ENCODE measurements at regions not wholly inside any gene's neighbourhood (a gene's known extent, or its start where the extent isn't known, plus 50 kb on each side); places are given as distances from the start of the nearest gene placed in this dataset.
"Not testable (repeated sequence)": the region's sequence is repeated elsewhere in the genome, so short reads cannot be mapped to it uniquely, and the experiment has no call there.

- DNase-seq (ENCODE audit: low spot score): peak; percentile 16
Observed at GRCh38 chr4:187668526-187669082, 327.0 kb upstream of the ZFP42 start.

GRCh38 chr4:187671521-187671920 lies 324.1 kb upstream of the ZFP42 start:
- not testable (repeated sequence) for DNase-seq (ENCODE audit: low spot score)

DNA sequence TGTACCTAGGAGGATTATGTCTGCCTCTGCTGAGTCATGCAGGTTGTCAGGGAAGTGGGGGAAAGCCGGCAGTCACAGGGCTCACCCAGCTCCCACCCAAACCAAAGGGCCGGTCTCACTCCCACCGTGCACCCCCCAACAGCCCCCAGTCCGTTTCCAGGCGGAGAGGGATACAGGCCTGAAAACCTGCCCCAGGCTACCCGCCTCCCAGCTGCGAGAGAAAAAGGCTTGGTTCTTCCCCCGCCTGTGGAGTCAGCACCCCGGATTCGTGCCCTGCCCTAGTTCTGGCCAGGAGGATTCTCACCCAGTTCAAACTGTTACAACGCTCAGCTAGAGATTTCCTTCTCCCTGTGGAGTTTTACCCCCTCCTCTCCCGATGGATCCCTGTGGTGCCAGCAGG lies 323.6 kb upstream of the ZFP42 start:
- not testable (repeated sequence) for DNase-seq (ENCODE audit: low spot score)

DNA sequence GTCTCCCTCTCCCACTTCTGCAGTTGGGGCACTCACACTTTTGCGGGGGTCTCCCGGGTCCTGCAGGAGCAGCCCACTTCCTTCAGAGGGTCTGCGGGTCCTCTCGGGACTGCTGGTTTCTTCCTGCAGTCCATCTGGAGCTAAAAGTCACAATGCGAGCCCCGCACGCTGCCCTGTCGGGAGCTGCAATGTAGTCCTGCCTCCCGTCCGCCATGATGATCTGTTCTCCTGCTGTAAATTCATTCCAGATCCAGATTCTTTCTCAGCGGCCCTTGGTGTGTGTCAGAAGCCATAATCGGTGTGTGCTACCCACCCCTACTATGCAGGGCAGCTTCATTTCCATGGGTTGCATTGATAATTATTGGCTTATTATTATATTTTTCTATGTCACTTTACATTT lies 323.0 kb upstream of the ZFP42 start:
- not testable (repeated sequence) for DNase-seq (ENCODE audit: low spot score)

DNA sequence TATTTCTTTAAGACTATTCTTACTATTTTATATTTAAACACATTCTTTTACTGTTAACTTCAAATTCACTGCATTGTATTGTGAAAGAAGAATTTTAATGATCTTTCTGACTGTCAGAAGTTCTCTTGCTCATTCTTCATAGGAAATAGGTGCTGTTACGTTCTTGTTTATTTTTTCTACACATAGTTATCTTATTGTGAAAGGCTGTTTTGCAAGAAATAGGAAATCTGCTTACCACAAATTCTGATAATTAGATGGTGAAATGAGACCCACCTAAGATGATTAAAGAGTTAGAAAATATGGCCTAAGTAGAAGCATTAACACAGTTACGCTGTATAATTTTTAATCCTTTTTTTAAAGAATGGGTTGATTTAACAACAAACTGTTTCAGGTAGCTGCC lies 316.1 kb upstream of the ZFP42 start:
- no peak for DNase-seq (ENCODE audit: low spot score)

DNA sequence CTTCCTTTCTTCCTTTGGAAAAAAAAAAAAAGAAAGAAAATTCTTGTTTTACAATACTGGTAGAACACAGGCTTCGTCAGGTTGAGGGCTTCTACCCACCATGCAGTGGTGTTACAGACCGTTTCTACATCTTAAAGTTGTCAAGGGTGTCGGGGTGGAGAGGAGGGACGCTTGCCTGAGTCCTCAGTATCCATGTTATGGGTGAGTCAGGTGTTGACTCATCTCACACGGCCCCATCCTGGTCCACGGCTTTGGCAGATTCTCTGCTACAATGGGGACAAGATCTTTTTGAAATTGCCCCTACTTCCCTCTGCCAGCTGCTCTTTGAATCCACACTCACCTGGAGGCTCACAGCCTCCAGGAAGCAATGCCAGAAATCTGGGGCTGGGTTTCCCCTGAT lies 310.3 kb upstream of the ZFP42 start:
- no peak for DNase-seq (ENCODE audit: low spot score)

GRCh38 chr4:187687697-187688096 lies 307.9 kb upstream of the ZFP42 start:
- no peak for DNase-seq (ENCODE audit: low spot score)

- DNase-seq (ENCODE audit: low spot score): no peak
Observed at GRCh38 chr4:187692626-187693025, 302.9 kb upstream of the ZFP42 start.

- DNase-seq (ENCODE audit: low spot score): not testable (repeated sequence)
Observed at GRCh38 chr4:187695531-187695930, 300.0 kb upstream of the ZFP42 start.

GRCh38 chr4:187711586-187711985 lies 284.0 kb upstream of the ZFP42 start:
- DNase-seq (ENCODE audit: low spot score): no peak

GRCh38 chr4:187714957-187715356 lies 280.6 kb upstream of the ZFP42 start:
- DNase-seq (ENCODE audit: low spot score): no peak

- DNase-seq (ENCODE audit: low spot score): no peak
Observed at GRCh38 chr4:187715466-187715865, 280.1 kb upstream of the ZFP42 start.

DNA sequence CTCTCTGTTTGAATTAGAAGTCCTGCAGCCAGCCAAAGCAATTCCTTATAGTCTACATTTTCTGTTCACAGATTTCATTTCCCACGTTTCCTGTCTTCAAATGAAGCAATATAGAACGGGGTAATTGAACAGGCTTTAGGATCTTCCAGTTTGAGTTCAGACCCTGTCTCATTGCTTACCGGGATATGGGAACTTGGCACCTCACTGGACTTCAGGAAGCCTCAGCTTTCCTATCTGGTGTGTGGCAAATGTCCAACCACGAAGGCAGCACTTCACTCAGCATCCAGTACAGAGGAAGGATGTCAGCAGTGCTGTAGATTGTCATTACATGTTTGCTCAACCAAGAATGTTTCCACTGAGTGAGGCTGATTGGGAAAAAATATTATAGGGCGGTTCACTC lies 271.1 kb upstream of the ZFP42 start:
- no peak for DNase-seq (ENCODE audit: low spot score)

DNA sequence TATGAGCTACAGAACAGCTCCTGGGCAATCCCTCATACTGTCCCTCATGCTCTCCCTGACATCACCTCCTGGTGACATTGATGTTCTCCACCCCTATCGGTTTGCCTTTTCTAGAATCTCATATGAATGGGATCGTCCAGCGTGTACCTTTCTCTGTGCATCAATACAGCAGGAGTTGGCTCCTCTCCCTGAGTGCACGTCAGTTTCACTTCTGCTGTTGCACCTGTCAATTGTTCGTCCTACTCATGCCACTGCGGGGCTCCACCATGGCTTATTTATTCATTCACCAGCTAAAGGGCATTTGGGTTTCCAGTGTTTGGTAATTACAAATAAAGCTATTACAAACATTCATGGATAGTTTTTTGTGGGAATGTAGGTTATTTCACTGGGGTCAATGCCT lies 269.1 kb upstream of the ZFP42 start:
- DNase-seq (ENCODE audit: low spot score): no peak

- DNase-seq (ENCODE audit: low spot score): no peak
Observed at GRCh38 chr4:187732524-187732923, 263.0 kb upstream of the ZFP42 start.

GRCh38 chr4:187739771-187740170 lies 255.8 kb upstream of the ZFP42 start:
- DNase-seq (ENCODE audit: low spot score): no peak

DNA sequence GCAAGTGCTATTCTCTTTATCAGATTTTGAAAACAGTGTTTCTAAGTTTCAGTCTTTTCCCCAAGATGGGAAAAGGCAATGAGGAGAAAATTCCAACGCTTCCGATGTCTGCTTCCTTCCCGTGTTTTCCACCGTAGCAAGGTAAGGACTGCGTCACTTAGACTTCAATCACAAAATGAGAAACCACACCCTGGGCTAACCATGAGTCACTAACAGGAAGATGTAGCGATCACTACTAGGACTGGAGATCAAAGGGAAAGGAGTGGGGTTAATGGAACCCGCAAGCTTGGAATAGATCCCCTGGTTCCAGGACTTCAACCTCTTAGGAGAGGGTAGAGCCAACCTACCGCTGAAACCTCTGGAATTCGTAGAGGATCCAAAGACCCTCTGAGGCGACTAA lies 250.7 kb upstream of the ZFP42 start:
- DNase-seq (ENCODE audit: low spot score): no peak

GRCh38 chr4:187750652-187751051 lies 244.9 kb upstream of the ZFP42 start:
- DNase-seq (ENCODE audit: low spot score): not testable (repeated sequence)

DNA sequence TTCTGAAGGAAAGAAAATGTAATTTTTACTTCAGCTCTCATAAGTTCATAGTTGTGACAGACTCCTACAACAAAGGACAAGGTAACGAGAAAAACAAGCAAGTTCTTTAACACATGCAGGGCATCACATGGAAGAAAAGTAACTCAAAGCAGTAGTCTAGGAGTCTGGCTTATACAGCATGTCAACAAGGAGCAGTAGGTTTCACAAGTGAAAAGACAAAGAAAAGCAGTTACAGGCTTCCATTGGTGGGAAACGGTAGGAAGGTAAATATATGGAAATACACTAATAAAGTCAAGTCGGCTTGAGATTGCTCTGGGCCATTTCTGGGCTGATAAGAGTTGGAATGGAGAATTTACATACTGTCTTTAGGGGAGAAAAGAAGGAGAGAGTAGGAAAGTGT lies 228.4 kb upstream of the ZFP42 start:
- DNase-seq (ENCODE audit: low spot score): no peak

DNA sequence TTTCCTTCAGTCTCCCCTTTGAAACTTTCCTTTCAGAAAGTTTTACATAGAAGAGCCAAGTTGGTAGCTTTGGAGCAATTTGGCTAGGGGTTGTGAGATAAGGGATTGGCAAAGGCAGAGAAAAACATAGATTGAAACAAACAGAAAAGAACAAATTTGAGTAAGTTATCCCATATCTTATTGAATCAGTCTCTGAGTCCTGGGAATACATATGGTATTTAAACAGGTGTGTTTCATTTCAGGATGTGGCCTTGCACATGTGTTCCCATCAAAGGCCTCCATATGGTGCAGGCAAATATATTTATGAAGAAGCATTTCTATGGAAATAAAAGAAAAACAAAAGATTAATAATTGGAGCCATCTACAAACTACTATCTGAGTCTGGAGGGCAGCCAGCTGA lies 227.9 kb upstream of the ZFP42 start:
- DNase-seq (ENCODE audit: low spot score): no peak

DNA sequence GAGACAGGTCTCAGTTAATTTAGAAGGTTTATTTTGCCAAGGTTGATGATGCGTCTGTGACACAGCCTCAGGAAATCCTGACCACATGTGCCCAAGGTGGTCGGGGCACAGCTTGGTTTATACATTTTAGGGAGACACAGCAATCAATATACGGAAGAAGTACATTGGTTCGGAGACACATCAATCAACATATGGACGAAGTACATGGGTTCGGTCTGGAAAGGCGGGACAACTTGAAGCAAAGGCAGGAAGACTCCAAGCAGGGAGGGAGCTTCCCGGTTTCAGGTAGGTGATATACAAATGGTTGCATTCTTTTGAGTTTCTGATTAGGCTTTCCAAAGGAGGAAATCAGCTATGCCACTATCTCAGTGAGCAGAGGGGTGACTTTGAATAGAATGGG lies 225.2 kb upstream of the ZFP42 start:
- DNase-seq (ENCODE audit: low spot score): no peak

- DNase-seq (ENCODE audit: low spot score): no peak
Observed at GRCh38 chr4:187777954-187778353, 217.6 kb upstream of the ZFP42 start.

GRCh38 chr4:187780070-187780469 lies 215.5 kb upstream of the ZFP42 start:
- DNase-seq (ENCODE audit: low spot score): no peak

DNA sequence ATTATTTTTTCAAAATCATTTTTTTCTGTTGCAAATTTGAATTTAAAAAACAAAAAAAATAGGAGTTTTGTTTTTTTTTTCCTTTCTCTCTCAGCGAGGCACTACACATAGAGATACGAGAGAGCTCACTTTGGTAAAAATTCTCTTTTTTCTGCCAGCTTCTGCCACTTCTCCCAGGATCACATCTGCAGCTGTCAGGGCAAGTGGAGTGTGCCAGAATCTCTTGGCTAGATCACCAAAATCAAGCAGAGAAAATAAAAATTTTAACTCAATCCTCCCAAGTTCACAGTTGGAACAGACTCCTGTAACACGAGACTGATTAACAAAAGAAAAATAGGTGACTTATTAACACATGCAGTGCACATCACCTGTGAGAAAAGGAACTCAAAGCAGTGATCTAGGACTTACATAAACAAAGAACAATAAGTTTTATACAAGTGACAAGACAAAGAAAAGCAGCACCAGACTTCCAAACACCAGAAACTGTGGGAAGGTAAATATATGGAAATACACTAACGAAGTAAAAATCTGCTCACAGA lies 213.2 kb upstream of the ZFP42 start:
- no peak for DNase-seq (ENCODE audit: low spot score)

- DNase-seq (ENCODE audit: low spot score): no peak
Observed at GRCh38 chr4:187786190-187786589, 209.4 kb upstream of the ZFP42 start.

Data from COLO829 (cell line).